ENCODE measurements at regions not wholly inside any gene's neighbourhood (a gene's known extent, or its start where the extent isn't known, plus 50 kb on each side); places are given as distances from the start of the nearest gene placed in this dataset.

GRCh38 chr18:38028946-38029345, 463.3 kb upstream of the CELF4 start:
- DNase-seq (ENCODE audit: low spot score): no peak
- in situ Hi-C loops (cut with MboI; ENCODE audit: low pct_unique_long_range_greater_than_20kb, low sequenced_read_pairs, unreplicated experiment): no loop called here
- TF ChIP-seq CTCF (IDR thresholded peaks at IDR 0.05; ENCODE audit: extremely low read depth, insufficient read depth, missing control alignments): no peak

- no peak for DNase-seq (ENCODE audit: low spot score)
- no peak for TF ChIP-seq CTCF (IDR thresholded peaks at IDR 0.05; ENCODE audit: extremely low read depth, insufficient read depth, missing control alignments)
- in situ Hi-C loops (cut with MboI; ENCODE audit: low pct_unique_long_range_greater_than_20kb, low sequenced_read_pairs, unreplicated experiment): no loop called here
These were observed 459.9 kb upstream of the CELF4 start for GRCh38 chr18:38025433-38026038.

GRCh38 chr18:38023871-38024270, 458.3 kb upstream of the CELF4 start:
- no peak for TF ChIP-seq CTCF (IDR thresholded peaks at IDR 0.05; ENCODE audit: extremely low read depth, insufficient read depth, missing control alignments)
- no peak for DNase-seq (ENCODE audit: low spot score)
- in situ Hi-C loops (cut with MboI; ENCODE audit: low pct_unique_long_range_greater_than_20kb, low sequenced_read_pairs, unreplicated experiment): no loop called here

- in situ Hi-C loops (cut with MboI; ENCODE audit: low pct_unique_long_range_greater_than_20kb, low sequenced_read_pairs, unreplicated experiment): no loop called here
- TF ChIP-seq CTCF (IDR thresholded peaks at IDR 0.05; ENCODE audit: extremely low read depth, insufficient read depth, missing control alignments): no peak
- DNase-seq (ENCODE audit: low spot score): no peak
These were observed 456.6 kb upstream of the CELF4 start for GRCh38 chr18:38022234-38022633.

- in situ Hi-C loops (cut with MboI; ENCODE audit: low pct_unique_long_range_greater_than_20kb, low sequenced_read_pairs, unreplicated experiment): no loop called here
- no peak for DNase-seq (ENCODE audit: low spot score)
- no peak for TF ChIP-seq CTCF (IDR thresholded peaks at IDR 0.05; ENCODE audit: extremely low read depth, insufficient read depth, missing control alignments)
These were observed 453.7 kb upstream of the CELF4 start for GRCh38 chr18:38019292-38019691.

- DNase-seq (ENCODE audit: low spot score): no peak
- TF ChIP-seq CTCF (IDR thresholded peaks at IDR 0.05; ENCODE audit: extremely low read depth, insufficient read depth, missing control alignments): no peak
- in situ Hi-C loops (cut with MboI; ENCODE audit: low pct_unique_long_range_greater_than_20kb, low sequenced_read_pairs, unreplicated experiment): no loop called here
These were observed 445.6 kb upstream of the CELF4 start for GRCh38 chr18:38010971-38011857.
